Fibroblast of lung (primary cell): ENCODE measurements at regions not wholly inside any gene's neighbourhood (a gene's known extent, or its start where the extent isn't known, plus 50 kb on each side); places are given as distances from the start of the nearest gene placed in this dataset.

Source experiments
- CTCF ChIP-seq, 2 donors: IDR thresholded peaks in 1 of 2; conservative IDR thresholded peaks in 1 of 2; 1 replicate in 1 of 2; 2 replicates in 1 of 2; pipeline ENCODE4 v1.5.1; 2011 to 2012; ENCODE audit warnings: low read length in 2 of 2, control low read depth in 1 of 2, inconsistent platforms in 1 of 2, low read depth in 1 of 2, mild to moderate bottlenecking in 1 of 2
- EZH2 ChIP-seq: IDR thresholded peaks from 2 replicates; pipeline ENCODE4 v1.5.1; 2012; ENCODE audit warnings: low read length, control low read depth, mild to moderate bottlenecking; ENCODE audit errors: missing control alignments

- TF ChIP-seq CTCF (conservative IDR thresholded peaks at IDR 0.05 in 1 of 2, IDR thresholded peaks at IDR 0.05 in 1 of 2; ENCODE audit: low read depth in 1 of 2, low read length in 2 of 2) (no peak), EZH2 (no peak)
Measured at GRCh38 chr2:44083054-44083453, 85.6 kb upstream of the PPM1B start.
